Immature natural killer cell (primary cell): ENCODE measurements at regions not wholly inside any gene's neighbourhood (a gene's known extent, or its start where the extent isn't known, plus 50 kb on each side); places are given as distances from the start of the nearest gene placed in this dataset.

Experiments
- DNase-seq, 3 donors: peaks; one replicate each; pipeline ENCODE4 v3.0.0; 2022; ENCODE audit warnings: mixed read lengths in 1 of 3
- H3K27ac Mint-ChIP-seq, 6 donors: one replicate each; pipeline ENCODE4 v1.8.0; 2020; ENCODE audit warnings: mixed read lengths in 6 of 6, mild to moderate bottlenecking in 5 of 6, inconsistent platforms in 4 of 6, moderate library complexity in 3 of 6
- H3K27me3 Mint-ChIP-seq, 3 donors: one replicate each; pipeline ENCODE4 v1.8.0; 2020 to 2021; ENCODE audit warnings: low read depth in 3 of 3, mild to moderate bottlenecking in 3 of 3, mixed read lengths in 3 of 3, moderate library complexity in 3 of 3, inconsistent platforms in 1 of 3
- H3K36me3 Mint-ChIP-seq, 3 donors: one replicate each; pipeline ENCODE4 v1.8.0; 2020; ENCODE audit warnings: mixed read lengths in 3 of 3, inconsistent platforms in 2 of 3, mild to moderate bottlenecking in 2 of 3
- H3K4me1 Mint-ChIP-seq, 2 donors: one replicate each; pipeline ENCODE4 v1.8.0; 2020; ENCODE audit warnings: inconsistent platforms in 2 of 2, mild to moderate bottlenecking in 2 of 2, mixed read lengths in 2 of 2, moderate library complexity in 1 of 2
- H3K4me3 Mint-ChIP-seq, 5 donors: one replicate each; pipeline ENCODE4 v1.8.0; 2020; ENCODE audit warnings: mild to moderate bottlenecking in 5 of 5, mixed read lengths in 5 of 5, inconsistent platforms in 3 of 5, moderate library complexity in 3 of 5
- H3K9me3 Mint-ChIP-seq, 6 donors: one replicate each; pipeline ENCODE4 v1.8.0; 2020; ENCODE audit warnings: mild to moderate bottlenecking in 6 of 6, mixed read lengths in 6 of 6, inconsistent platforms in 4 of 6, moderate library complexity in 3 of 6

- Mint-ChIP-seq H3K27ac (no peak overlapping the region), H3K27me3 (peaks cover 0 to 21% (median 8%) of the 10 kb centered on the region in 3 donors), H3K4me1 (peaks cover 7% of the 10 kb centered on the region in 2 donors), H3K36me3 (no peaks in the 10 kb centered on the region), H3K4me3 (no peak overlapping the region), H3K9me3 (no peaks in the 10 kb centered on the region)
- no peak for DNase-seq
Observed at GRCh38 chr6:40325041-40325440, 262.1 kb downstream of the LRFN2 start.

DNA sequence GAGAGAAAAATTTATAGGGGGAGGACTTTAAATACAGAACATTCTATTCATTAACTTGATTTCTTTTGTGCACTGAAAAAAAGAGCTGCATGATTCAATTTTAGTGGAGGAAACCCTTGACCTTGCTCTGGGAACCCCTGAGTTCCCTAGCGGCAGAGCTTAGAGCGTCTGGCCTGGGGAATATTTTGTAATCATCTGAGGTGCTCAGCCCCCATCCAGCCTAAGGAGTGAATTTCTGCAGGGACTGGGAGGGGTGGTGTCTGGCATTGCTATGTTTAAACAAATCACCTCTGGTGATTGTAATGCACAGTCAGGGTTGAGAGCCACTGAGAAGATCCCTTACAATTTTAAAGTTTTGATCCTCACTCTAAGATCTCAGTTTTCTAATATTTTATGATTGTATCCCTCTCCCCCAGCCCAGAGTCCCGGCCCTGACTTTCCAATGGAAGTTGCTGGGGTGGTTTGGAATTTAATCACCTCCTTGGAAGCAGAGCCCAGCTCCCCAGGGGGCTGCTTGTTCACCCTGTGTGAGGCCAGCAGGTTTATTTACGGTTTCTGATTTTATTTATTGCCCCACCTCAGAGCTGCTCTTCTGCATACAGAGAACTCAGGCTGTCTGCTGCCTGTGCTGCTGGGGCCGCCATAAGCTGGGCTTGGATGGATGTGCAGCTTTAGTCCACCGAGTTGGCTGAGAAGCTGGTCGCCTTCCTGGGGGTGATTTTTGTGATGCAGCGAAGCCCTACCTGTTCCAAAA is 263.1 kb downstream of the LRFN2 start:
- Mint-ChIP-seq H3K27ac (no peak overlapping the region), H3K36me3 (no peaks in the 10 kb centered on the region), H3K4me3 (no peak overlapping the region), H3K4me1 (peaks cover 5 to 7% of the 10 kb centered on the region in 2 donors), H3K27me3 (peaks cover 1 to 23% (median 7%) of the 10 kb centered on the region in 3 donors), H3K9me3 (peaks cover 0 to 7% (median 0%) of the 10 kb centered on the region in 6 donors)
- DNase-seq, result no peak

- Mint-ChIP-seq H3K27me3 (peaks cover 1 to 27% (median 7%) of the 10 kb centered on the region in 3 donors), H3K9me3 (peaks cover 0 to 8% (median 0%) of the 10 kb centered on the region in 6 donors), H3K27ac (no peak overlapping the region), H3K4me1 (peaks cover 0 to 1% of the 10 kb centered on the region in 2 donors), H3K4me3 (no peak overlapping the region), H3K36me3 (no peaks in the 10 kb centered on the region)
- no peak for DNase-seq
Observed at GRCh38 chr6:40322336-40322735, 264.8 kb downstream of the LRFN2 start.

- Mint-ChIP-seq H3K27ac (no peak overlapping the region), H3K4me3 (no peak overlapping the region), H3K4me1 (peaks cover 0 to 1% of the 10 kb centered on the region in 2 donors), H3K36me3 (no peaks in the 10 kb centered on the region), H3K27me3 (peaks cover 1 to 30% (median 7%) of the 10 kb centered on the region in 3 donors), H3K9me3 (peaks cover 0 to 8% (median 0%) of the 10 kb centered on the region in 6 donors)
- DNase-seq, result no peak
Observed at GRCh38 chr6:40321616-40322015, 265.5 kb downstream of the LRFN2 start.

- no peaks in the 10 kb centered on the region for H3K36me3 Mint-ChIP-seq
- H3K27ac Mint-ChIP-seq, result no peak overlapping the region
- peaks cover 0 to 1% of the 10 kb centered on the region in 2 donors for H3K4me1 Mint-ChIP-seq
- peaks cover 0 to 8% (median 0%) of the 10 kb centered on the region in 6 donors for H3K9me3 Mint-ChIP-seq
- peaks cover 1 to 33% (median 7%) of the 10 kb centered on the region in 3 donors for H3K27me3 Mint-ChIP-seq
- H3K4me3 Mint-ChIP-seq, result no peak overlapping the region
- DNase-seq, result no peak
Observed at GRCh38 chr6:40320947-40321346, 266.2 kb downstream of the LRFN2 start.

DNA sequence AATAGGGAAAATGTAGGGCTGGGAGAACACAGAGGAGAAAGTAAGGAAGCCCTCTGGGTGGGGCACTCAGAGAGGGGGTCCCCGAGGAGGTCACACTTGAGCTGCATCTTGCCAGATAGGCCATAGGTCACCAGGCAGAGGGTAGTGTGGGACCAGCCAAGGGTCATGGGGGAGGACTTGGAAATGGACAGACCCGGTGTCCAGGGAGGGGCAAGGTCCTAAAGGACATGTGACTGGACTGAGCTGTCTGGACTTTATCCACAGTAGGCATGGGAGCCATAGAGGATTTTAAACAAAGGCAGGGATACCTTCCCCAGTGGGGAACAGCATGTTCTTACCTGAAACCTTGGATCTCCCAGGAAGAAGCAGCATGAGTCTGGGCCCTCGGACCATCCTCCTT is 266.7 kb downstream of the LRFN2 start:
- Mint-ChIP-seq H3K4me3 (no peak overlapping the region), H3K36me3 (no peaks in the 10 kb centered on the region), H3K4me1 (no peaks in the 10 kb centered on the region), H3K27me3 (peaks cover 1 to 33% (median 7%) of the 10 kb centered on the region in 3 donors), H3K9me3 (peaks cover 0 to 8% (median 0%) of the 10 kb centered on the region in 6 donors), H3K27ac (no peak overlapping the region)
- DNase-seq, result no peak

GRCh38 chr6:40319124-40319523 is 268.0 kb downstream of the LRFN2 start:
- Mint-ChIP-seq H3K27me3 (peaks cover 1 to 30% (median 7%) of the 10 kb centered on the region in 3 donors), H3K27ac (no peak overlapping the region), H3K9me3 (peaks cover 0 to 8% (median 0%) of the 10 kb centered on the region in 6 donors), H3K4me1 (no peaks in the 10 kb centered on the region), H3K36me3 (no peaks in the 10 kb centered on the region), H3K4me3 (no peak overlapping the region)
- DNase-seq, result no peak

GRCh38 chr6:40315060-40315459 is 272.1 kb downstream of the LRFN2 start:
- H3K27me3 Mint-ChIP-seq, result peaks cover 4 to 22% (median 5%) of the 10 kb centered on the region in 3 donors
- H3K27ac Mint-ChIP-seq, result no peak overlapping the region
- no peaks in the 10 kb centered on the region for H3K4me1 Mint-ChIP-seq
- peaks cover 0 to 8% (median 0%) of the 10 kb centered on the region in 6 donors for H3K9me3 Mint-ChIP-seq
- H3K4me3 Mint-ChIP-seq, result no peak overlapping the region
- no peak for DNase-seq
- H3K36me3 Mint-ChIP-seq, result no peaks in the 10 kb centered on the region

- Mint-ChIP-seq H3K4me1 (peaks cover 0 to 1% of the 10 kb centered on the region in 2 donors), H3K9me3 (no peaks in the 10 kb centered on the region), H3K4me3 (no peak overlapping the region), H3K27me3 (peaks cover 3 to 19% (median 6%) of the 10 kb centered on the region in 3 donors), H3K36me3 (no peaks in the 10 kb centered on the region), H3K27ac (no peak overlapping the region)
- DNase-seq, result no peak
Observed at GRCh38 chr6:40313582-40313981, 273.6 kb downstream of the LRFN2 start.

DNA sequence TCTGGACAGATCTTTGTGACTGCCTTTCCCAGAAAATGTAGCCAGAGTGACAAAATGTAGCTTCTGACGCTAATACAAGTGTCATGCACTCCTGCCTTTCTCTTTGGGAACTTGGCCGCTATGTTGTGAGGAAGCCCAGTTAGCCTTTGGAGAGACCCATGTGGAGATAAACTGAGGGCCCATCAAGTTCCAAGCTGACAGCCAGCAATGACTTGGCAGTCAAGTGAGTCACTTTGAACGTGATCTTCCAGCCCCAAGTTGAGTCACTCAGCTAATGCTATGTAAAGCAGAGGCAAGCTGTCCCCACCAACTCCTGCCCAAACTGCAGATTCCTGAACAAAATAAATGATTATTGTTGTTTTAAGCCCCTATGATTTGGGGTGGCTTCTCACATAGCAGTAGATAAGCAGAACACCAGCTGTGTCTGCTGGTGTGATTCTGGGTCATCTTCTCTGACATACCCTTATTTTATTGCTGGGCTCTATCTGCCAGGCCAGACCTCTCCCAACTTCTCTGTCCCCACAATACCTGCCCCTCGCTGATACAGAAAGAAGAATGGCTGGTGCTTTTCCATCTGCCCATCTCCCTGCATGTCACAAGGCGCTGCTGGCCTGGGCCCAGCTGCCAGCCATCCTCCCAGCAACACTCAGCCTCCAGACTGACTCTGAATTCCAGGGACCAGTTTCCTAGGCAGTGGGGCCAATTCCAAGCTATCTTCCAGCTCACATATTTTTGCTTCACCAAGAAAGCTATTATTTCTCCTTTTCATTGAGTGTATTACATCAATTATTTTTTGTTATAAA is 274.8 kb downstream of the LRFN2 start:
- no peak for DNase-seq
- peaks cover 0 to 2% (median 0%) of the 10 kb centered on the region in 6 donors for H3K9me3 Mint-ChIP-seq
- peaks cover 3 to 23% (median 6%) of the 10 kb centered on the region in 3 donors for H3K27me3 Mint-ChIP-seq
- no peak overlapping the region for H3K4me3 Mint-ChIP-seq
- no peak overlapping the region for H3K27ac Mint-ChIP-seq
- H3K36me3 Mint-ChIP-seq, result no peaks in the 10 kb centered on the region
- peaks cover 0 to 3% of the 10 kb centered on the region in 2 donors for H3K4me1 Mint-ChIP-seq

DNA sequence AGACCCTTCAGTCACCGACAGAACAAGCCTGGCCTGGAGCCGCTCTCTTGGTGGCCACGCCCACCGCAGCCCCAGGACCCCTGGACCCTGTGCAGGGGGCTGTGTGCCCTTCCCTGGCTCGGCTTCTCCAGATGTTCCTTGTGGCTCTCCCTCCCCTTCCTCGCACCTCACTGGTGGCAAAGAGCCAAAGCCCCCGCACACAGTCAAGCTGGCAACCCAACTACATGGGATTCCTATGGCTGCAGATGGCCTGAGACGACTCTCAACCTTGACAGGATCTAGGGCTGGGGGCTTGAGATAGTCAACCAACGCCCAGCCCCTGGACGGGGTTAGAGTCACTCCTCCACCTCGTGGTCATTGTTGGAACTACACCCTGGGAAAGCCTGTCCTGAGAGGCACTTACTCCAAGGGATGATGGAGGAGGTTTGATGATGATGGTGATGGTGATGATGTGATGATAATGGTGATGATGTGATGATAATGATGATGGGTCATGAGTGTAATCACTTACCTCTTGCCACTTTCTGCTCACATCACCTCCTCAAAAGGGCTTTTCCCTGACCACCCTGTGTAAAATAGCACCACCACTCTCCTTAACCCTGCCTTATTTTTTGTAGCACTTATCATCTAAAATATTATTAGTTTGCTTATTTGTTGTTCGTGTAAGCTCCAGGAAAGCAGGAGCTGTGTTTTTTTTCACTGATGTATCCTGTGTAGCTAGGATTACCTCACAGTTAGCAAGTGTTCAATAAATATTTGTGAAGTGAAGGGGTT is 278.4 kb downstream of the LRFN2 start:
- Mint-ChIP-seq H3K27me3 (peaks cover 6 to 21% (median 7%) of the 10 kb centered on the region in 3 donors), H3K27ac (no peak overlapping the region), H3K4me3 (no peak overlapping the region), H3K4me1 (peaks cover 0 to 3% of the 10 kb centered on the region in 2 donors), H3K36me3 (no peaks in the 10 kb centered on the region), H3K9me3 (peaks cover 0 to 2% (median 0%) of the 10 kb centered on the region in 6 donors)
- DNase-seq, result peak; percentile 35 to 43 (median 39)

GRCh38 chr6:40307712-40308111 is 279.5 kb downstream of the LRFN2 start:
- peaks cover 0 to 3% of the 10 kb centered on the region in 2 donors for H3K4me1 Mint-ChIP-seq
- H3K9me3 Mint-ChIP-seq, result peaks cover 0 to 2% (median 0%) of the 10 kb centered on the region in 6 donors
- H3K36me3 Mint-ChIP-seq, result no peaks in the 10 kb centered on the region
- H3K27me3 Mint-ChIP-seq, result peaks cover 5 to 19% (median 7%) of the 10 kb centered on the region in 3 donors
- no peak overlapping the region for H3K27ac Mint-ChIP-seq
- DNase-seq, result no peak
- H3K4me3 Mint-ChIP-seq, result no peak overlapping the region

- H3K36me3 Mint-ChIP-seq, result no peaks in the 10 kb centered on the region
- peaks cover 0 to 3% (median 0%) of the 10 kb centered on the region in 6 donors for H3K9me3 Mint-ChIP-seq
- H3K27me3 Mint-ChIP-seq, result peaks cover 3 to 15% (median 4%) of the 10 kb centered on the region in 3 donors
- H3K27ac Mint-ChIP-seq, result no peak overlapping the region
- DNase-seq, result no peak
- H3K4me1 Mint-ChIP-seq, result no peaks in the 10 kb centered on the region
- H3K4me3 Mint-ChIP-seq, result no peak overlapping the region
Observed at GRCh38 chr6:40302856-40303454, 284.2 kb downstream of the LRFN2 start.
